GM12891 (cell line): ENCODE measurements at regions not wholly inside any gene's neighbourhood (a gene's known extent, or its start where the extent isn't known, plus 50 kb on each side); places are given as distances from the start of the nearest gene placed in this dataset.

Experiments
- PAX5 ChIP-seq: IDR thresholded peaks from 2 replicates; pipeline ENCODE4 v1.6.1; 2011; ENCODE audit warnings: low read length, moderate library complexity, mild to moderate bottlenecking; ENCODE audit not compliant: insufficient read depth, severe bottlenecking
- POLR2A ChIP-seq: IDR thresholded peaks from 2 replicates; pipeline ENCODE4 v1.6.1; 2011; ENCODE audit warnings: low read depth, low read length, control low read depth
- POLR2AphosphoS5 ChIP-seq: IDR thresholded peaks from 2 replicates; pipeline ENCODE4 v1.6.1; 2011; ENCODE audit warnings: low read depth, low read length, control low read depth
- TAF1 ChIP-seq: IDR thresholded peaks from 2 replicates; pipeline ENCODE4 v1.6.1; 2011; ENCODE audit warnings: low read depth, low read length, control low read depth

DNA sequence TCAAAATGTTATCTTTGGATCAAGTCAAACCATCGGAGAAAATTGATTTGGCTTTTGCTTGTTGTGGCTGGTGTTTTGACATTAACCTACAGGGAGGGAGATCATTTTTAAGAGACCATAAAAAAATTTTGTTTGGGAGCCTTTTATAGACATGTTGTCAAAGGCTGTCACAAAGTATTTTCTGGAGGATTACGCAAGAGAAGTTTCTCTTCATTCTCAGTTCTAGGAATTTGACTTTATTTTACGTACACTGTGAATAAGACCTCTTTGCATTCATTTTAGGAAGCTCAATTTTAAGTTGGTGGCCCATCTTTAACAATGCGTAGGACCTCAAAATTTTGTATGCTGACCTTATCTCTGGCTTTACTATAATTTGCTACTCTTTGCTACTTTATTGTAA, 50.2 kb upstream of the SLC44A1 start:
- TF ChIP-seq PAX5 (no peak), TAF1 (no peak), POLR2A (no peak), POLR2AphosphoS5 (no peak)
